ENCODE measurements at regions not wholly inside any gene's neighbourhood (a gene's known extent, or its start where the extent isn't known, plus 50 kb on each side); places are given as distances from the start of the nearest gene placed in this dataset.
"Not testable (repeated sequence)": the region's sequence is repeated elsewhere in the genome, so short reads cannot be mapped to it uniquely, and the experiment has no call there.

DNA sequence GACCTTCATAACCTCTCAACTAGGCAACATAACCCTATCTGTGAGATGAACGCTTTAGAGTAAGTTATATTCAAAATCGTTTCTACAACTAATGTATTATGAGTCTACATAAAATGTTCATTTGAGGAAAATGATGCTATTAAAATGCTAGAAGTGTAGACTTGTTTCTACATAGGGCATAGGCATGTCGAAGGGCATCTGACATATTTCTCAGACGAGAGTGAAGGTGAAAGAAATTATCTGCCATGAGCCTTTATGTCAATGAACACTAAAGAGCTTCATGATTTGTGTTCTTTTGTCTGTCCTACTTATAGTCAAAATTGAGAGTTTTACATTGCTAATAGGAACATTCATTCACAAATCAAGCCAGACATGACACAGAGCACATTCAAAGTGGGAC lies 811.8 kb downstream of the RAB28 start:
- H3K27me3 ChIP-seq (ENCODE audit: low read depth, low read length): no peaks in the 10 kb centered on the region
- peaks cover 4 to 19% of the 10 kb centered on the region in 2 donors for H3K9me3 ChIP-seq (ENCODE audit: control insufficient read depth in 1 of 2, low read length in 2 of 2)
- H3K27ac ChIP-seq (ENCODE audit: low read length): no peak overlapping the region
- no peaks in the 10 kb centered on the region for H3K36me3 ChIP-seq (ENCODE audit: control insufficient read depth in 1 of 2, insufficient read depth in 2 of 2, low read length in 2 of 2)
- no peak overlapping the region for H3K4me3 ChIP-seq (ENCODE audit: low read depth in 1 of 2, low read length in 2 of 2)
- no peaks in the 10 kb centered on the region for H3K4me1 ChIP-seq (ENCODE audit: control insufficient read depth in 1 of 2, insufficient read depth in 2 of 2, low read length in 2 of 2)

DNA sequence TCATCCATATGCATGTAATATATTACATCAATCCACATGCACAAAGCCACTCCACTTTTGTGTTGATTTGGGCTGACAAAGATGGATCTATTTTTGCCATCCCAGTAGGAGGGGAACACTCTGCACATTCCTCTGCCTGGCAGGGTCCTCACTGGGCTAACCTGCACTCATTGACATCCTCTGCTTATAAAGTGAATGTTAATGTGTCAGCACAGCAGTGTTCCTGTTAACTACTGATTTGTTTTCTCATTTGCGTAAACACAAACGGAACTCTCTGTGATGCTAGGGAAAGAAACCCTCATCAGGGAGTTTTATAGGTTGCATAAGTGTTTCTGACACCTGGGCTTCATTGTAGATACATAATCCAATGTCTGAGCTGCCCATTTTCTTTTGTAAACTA lies 826.0 kb downstream of the RAB28 start:
- H3K36me3 ChIP-seq (ENCODE audit: control insufficient read depth in 1 of 2, insufficient read depth in 2 of 2, low read length in 2 of 2): no peaks in the 10 kb centered on the region
- no peaks in the 10 kb centered on the region for H3K27me3 ChIP-seq (ENCODE audit: low read depth, low read length)
- no peaks in the 10 kb centered on the region for H3K9me3 ChIP-seq (ENCODE audit: control insufficient read depth in 1 of 2, low read length in 2 of 2)
- H3K4me3 ChIP-seq (ENCODE audit: low read depth in 1 of 2, low read length in 2 of 2): no peak overlapping the region
- no peaks in the 10 kb centered on the region for H3K4me1 ChIP-seq (ENCODE audit: control insufficient read depth in 1 of 2, insufficient read depth in 2 of 2, low read length in 2 of 2)
- no peak overlapping the region for H3K27ac ChIP-seq (ENCODE audit: low read length)

DNA sequence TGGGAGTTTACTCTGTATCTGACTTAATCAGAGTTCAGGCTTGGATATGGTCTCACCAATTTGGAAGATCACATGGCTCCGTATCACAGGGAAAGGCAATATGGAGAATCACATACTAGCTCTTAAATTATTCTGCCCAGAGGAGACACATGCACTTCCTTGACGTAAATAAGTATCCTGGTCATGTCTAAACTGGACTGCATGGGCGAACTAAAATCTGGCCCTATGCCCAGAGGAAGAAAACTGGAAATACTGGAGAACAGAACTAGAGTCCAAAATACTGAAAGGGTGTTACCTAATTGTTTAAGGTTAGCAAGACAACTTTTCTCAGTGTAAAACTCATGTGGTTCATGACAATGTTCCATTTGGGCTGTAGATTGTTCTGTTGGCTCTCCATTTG lies 832.3 kb downstream of the RAB28 start:
- H3K4me3 ChIP-seq (ENCODE audit: low read depth in 1 of 2, low read length in 2 of 2): no peak overlapping the region
- no peaks in the 10 kb centered on the region for H3K36me3 ChIP-seq (ENCODE audit: control insufficient read depth in 1 of 2, insufficient read depth in 2 of 2, low read length in 2 of 2)
- H3K9me3 ChIP-seq (ENCODE audit: control insufficient read depth in 1 of 2, low read length in 2 of 2): no peaks in the 10 kb centered on the region
- H3K27ac ChIP-seq (ENCODE audit: low read length): no peak overlapping the region
- no peaks in the 10 kb centered on the region for H3K27me3 ChIP-seq (ENCODE audit: low read depth, low read length)
- H3K4me1 ChIP-seq (ENCODE audit: control insufficient read depth in 1 of 2, insufficient read depth in 2 of 2, low read length in 2 of 2): no peaks in the 10 kb centered on the region

DNA sequence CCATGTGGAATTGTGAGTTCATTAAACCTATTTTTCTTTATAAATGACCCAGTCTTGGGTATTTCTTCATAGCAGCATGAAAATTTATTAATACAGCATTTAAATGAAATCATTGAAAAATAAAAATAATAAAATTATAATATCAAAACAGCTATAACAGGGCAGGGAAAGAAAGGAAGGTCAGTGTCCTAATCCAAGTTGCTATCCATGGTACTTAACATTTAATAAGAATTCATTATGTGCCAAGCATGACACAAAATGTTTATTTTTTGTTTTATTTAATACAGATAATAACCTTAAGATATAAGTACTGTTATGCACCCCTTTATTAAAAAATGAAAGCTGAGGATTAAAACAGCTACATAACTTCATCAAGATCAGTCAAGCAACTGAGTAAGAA lies 838.4 kb downstream of the RAB28 start:
- Histone ChIP-seq H3K4me3 (ENCODE audit: low read depth in 1 of 2, low read length in 2 of 2) (no peak overlapping the region), H3K9me3 (ENCODE audit: control insufficient read depth in 1 of 2, low read length in 2 of 2) (no peaks in the 10 kb centered on the region), H3K36me3 (ENCODE audit: control insufficient read depth in 1 of 2, insufficient read depth in 2 of 2, low read length in 2 of 2) (no peaks in the 10 kb centered on the region), H3K27ac (ENCODE audit: low read length) (no peak overlapping the region), H3K4me1 (ENCODE audit: control insufficient read depth in 1 of 2, insufficient read depth in 2 of 2, low read length in 2 of 2) (no peaks in the 10 kb centered on the region), H3K27me3 (ENCODE audit: low read depth, low read length) (no peaks in the 10 kb centered on the region)

GRCh38 chr4:12644261-12644660 lies 839.9 kb downstream of the RAB28 start:
- Histone ChIP-seq H3K9me3 (ENCODE audit: control insufficient read depth in 1 of 2, low read length in 2 of 2) (no peaks in the 10 kb centered on the region), H3K27me3 (ENCODE audit: low read depth, low read length) (no peaks in the 10 kb centered on the region), H3K4me1 (ENCODE audit: control insufficient read depth in 1 of 2, insufficient read depth in 2 of 2, low read length in 2 of 2) (no peaks in the 10 kb centered on the region), H3K4me3 (ENCODE audit: low read depth in 1 of 2, low read length in 2 of 2) (no peak overlapping the region), H3K27ac (ENCODE audit: low read length) (no peak overlapping the region), H3K36me3 (ENCODE audit: control insufficient read depth in 1 of 2, insufficient read depth in 2 of 2, low read length in 2 of 2) (no peaks in the 10 kb centered on the region)

GRCh38 chr4:12636191-12636590 lies 847.9 kb downstream of the RAB28 start:
- H3K4me3 ChIP-seq (ENCODE audit: low read depth in 1 of 2, low read length in 2 of 2): no peak overlapping the region
- H3K27me3 ChIP-seq (ENCODE audit: low read depth, low read length): no peaks in the 10 kb centered on the region
- peaks cover 0 to 7% of the 10 kb centered on the region in 2 donors for H3K9me3 ChIP-seq (ENCODE audit: control insufficient read depth in 1 of 2, low read length in 2 of 2)
- H3K36me3 ChIP-seq (ENCODE audit: control insufficient read depth in 1 of 2, insufficient read depth in 2 of 2, low read length in 2 of 2): no peaks in the 10 kb centered on the region
- no peaks in the 10 kb centered on the region for H3K4me1 ChIP-seq (ENCODE audit: control insufficient read depth in 1 of 2, insufficient read depth in 2 of 2, low read length in 2 of 2)
- no peak overlapping the region for H3K27ac ChIP-seq (ENCODE audit: low read length)

DNA sequence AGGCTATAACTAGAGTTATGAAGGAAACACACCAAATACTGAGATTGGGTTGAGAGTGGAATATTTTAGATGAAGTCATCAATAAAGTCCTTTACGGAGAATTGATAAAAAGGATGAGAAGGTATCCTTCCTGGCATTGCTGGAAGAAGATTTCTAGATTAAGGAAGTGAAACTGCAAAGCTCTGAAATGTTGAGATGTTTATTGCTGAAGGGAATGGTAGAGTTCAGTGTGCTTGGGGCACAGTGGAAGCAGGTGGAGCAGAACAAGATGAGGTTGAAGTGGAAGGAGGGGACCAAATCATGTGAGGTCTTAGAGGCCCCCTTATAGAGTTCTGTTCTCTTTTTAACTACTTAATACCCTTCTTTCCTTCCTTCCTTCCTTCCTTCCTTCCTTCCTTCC lies 848.5 kb downstream of the RAB28 start:
- Histone ChIP-seq H3K4me3 (ENCODE audit: low read depth in 1 of 2, low read length in 2 of 2) (no peak overlapping the region), H3K27me3 (ENCODE audit: low read depth, low read length) (no peaks in the 10 kb centered on the region), H3K9me3 (ENCODE audit: control insufficient read depth in 1 of 2, low read length in 2 of 2) (peaks cover 0 to 7% of the 10 kb centered on the region in 2 donors), H3K4me1 (ENCODE audit: control insufficient read depth in 1 of 2, insufficient read depth in 2 of 2, low read length in 2 of 2) (no peaks in the 10 kb centered on the region), H3K27ac (ENCODE audit: low read length) (no peak overlapping the region), H3K36me3 (ENCODE audit: control insufficient read depth in 1 of 2, insufficient read depth in 2 of 2, low read length in 2 of 2) (no peaks in the 10 kb centered on the region)

- Histone ChIP-seq H3K36me3 (ENCODE audit: control insufficient read depth in 1 of 2, insufficient read depth in 2 of 2, low read length in 2 of 2) (no peaks in the 10 kb centered on the region), H3K4me1 (ENCODE audit: control insufficient read depth in 1 of 2, insufficient read depth in 2 of 2, low read length in 2 of 2) (no peaks in the 10 kb centered on the region), H3K27me3 (ENCODE audit: low read depth, low read length) (no peaks in the 10 kb centered on the region), H3K27ac (ENCODE audit: low read length) (no peak overlapping the region), H3K4me3 (ENCODE audit: low read depth in 1 of 2, low read length in 2 of 2) (no peak overlapping the region), H3K9me3 (ENCODE audit: control insufficient read depth in 1 of 2, low read length in 2 of 2) (peaks cover 0 to 7% of the 10 kb centered on the region in 2 donors)
Measured at GRCh38 chr4:12633053-12633651, 851.0 kb downstream of the RAB28 start.

- Histone ChIP-seq H3K27ac (ENCODE audit: low read length) (no peak overlapping the region), H3K36me3 (ENCODE audit: control insufficient read depth in 1 of 2, insufficient read depth in 2 of 2, low read length in 2 of 2) (no peaks in the 10 kb centered on the region), H3K4me3 (ENCODE audit: low read depth in 1 of 2, low read length in 2 of 2) (no peak overlapping the region), H3K4me1 (ENCODE audit: control insufficient read depth in 1 of 2, insufficient read depth in 2 of 2, low read length in 2 of 2) (no peaks in the 10 kb centered on the region), H3K9me3 (ENCODE audit: control insufficient read depth in 1 of 2, low read length in 2 of 2) (no peaks in the 10 kb centered on the region), H3K27me3 (ENCODE audit: low read depth, low read length) (no peaks in the 10 kb centered on the region)
Measured at GRCh38 chr4:12615822-12616221, 868.3 kb downstream of the RAB28 start.

- Histone ChIP-seq H3K4me3 (ENCODE audit: low read depth in 1 of 2, low read length in 2 of 2) (no peak overlapping the region), H3K27me3 (ENCODE audit: low read depth, low read length) (no peaks in the 10 kb centered on the region), H3K4me1 (ENCODE audit: control insufficient read depth in 1 of 2, insufficient read depth in 2 of 2, low read length in 2 of 2) (no peaks in the 10 kb centered on the region), H3K27ac (ENCODE audit: low read length) (no peak overlapping the region), H3K9me3 (ENCODE audit: control insufficient read depth in 1 of 2, low read length in 2 of 2) (no peaks in the 10 kb centered on the region), H3K36me3 (ENCODE audit: control insufficient read depth in 1 of 2, insufficient read depth in 2 of 2, low read length in 2 of 2) (no peaks in the 10 kb centered on the region)
Measured at GRCh38 chr4:12612876-12613275, 871.3 kb downstream of the RAB28 start.

- not testable (repeated sequence) for H3K36me3 ChIP-seq (ENCODE audit: control insufficient read depth in 1 of 2, insufficient read depth in 2 of 2, low read length in 2 of 2); H3K27ac ChIP-seq (ENCODE audit: low read length); H3K9me3 ChIP-seq (ENCODE audit: control insufficient read depth in 1 of 2, low read length in 2 of 2); H3K4me1 ChIP-seq (ENCODE audit: control insufficient read depth in 1 of 2, insufficient read depth in 2 of 2, low read length in 2 of 2); H3K27me3 ChIP-seq (ENCODE audit: low read depth, low read length); H3K4me3 ChIP-seq (ENCODE audit: low read depth in 1 of 2, low read length in 2 of 2)
Measured at GRCh38 chr4:12609212-12609875, 874.8 kb downstream of the RAB28 start.

DNA sequence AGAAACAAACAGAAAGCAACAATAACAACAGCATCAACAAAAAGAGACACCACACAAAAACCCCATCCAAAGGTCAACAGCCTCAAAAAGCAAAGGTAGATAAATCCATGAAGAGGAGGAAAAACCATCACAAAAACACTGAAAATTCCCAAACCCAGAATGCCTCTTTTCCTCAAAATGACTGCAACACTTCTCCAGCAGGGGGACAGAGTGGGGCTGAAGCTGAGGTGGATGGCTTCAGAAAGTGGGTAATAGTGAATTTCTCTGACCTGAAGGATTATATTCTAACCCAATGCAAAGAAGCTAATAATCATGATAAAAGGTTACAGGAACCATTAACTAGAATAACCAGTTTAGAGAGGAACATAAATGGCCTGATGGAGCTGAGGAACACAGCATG lies 888.2 kb downstream of the RAB28 start:
- Histone ChIP-seq H3K4me3 (ENCODE audit: low read depth in 1 of 2, low read length in 2 of 2) (no peak overlapping the region), H3K36me3 (ENCODE audit: control insufficient read depth in 1 of 2, insufficient read depth in 2 of 2, low read length in 2 of 2) (no peaks in the 10 kb centered on the region), H3K27ac (ENCODE audit: low read length) (no peak overlapping the region), H3K27me3 (ENCODE audit: low read depth, low read length) (no peaks in the 10 kb centered on the region), H3K9me3 (ENCODE audit: control insufficient read depth in 1 of 2, low read length in 2 of 2) (peaks cover 0 to 2% of the 10 kb centered on the region in 2 donors), H3K4me1 (ENCODE audit: control insufficient read depth in 1 of 2, insufficient read depth in 2 of 2, low read length in 2 of 2) (no peaks in the 10 kb centered on the region)
